H1 (cell line): ENCODE measurements at regions not wholly inside any gene's neighbourhood (a gene's known extent, or its start where the extent isn't known, plus 50 kb on each side); places are given as distances from the start of the nearest gene placed in this dataset.
A peak's percentile ranks its signal among the peaks of the same experiment; 100 is the strongest.

Source experiments
- CTCF ChIA-PET: fragments of 300-600 bp; sonication (Branson Sonifier 250); formaldehyde crosslinking; loops from one replicate; lab custom pipeline; 2021; ENCODE audit not compliant: partially characterized antibody; lab: Charles Lee
- POLR2A ChIA-PET: fragments of 300-600 bp; sonication (Branson Sonifier 250); formaldehyde crosslinking; loops from one replicate; lab custom pipeline; 2021; ENCODE audit warnings: inconsistent platforms; ENCODE audit not compliant: partially characterized antibody; lab: Charles Lee
- DNase-seq, 2 experiments: peaks; one replicate each; pipeline versions ENCODE4 v3.0.0 to v3.0.0-alpha.2; 2010 to 2022; ENCODE audit warnings: low spot score in 2 of 2, low read depth in 1 of 2, mixed read lengths in 1 of 2
- FAIRE-seq: peaks from 2 replicates; lab custom pipeline; 2011; peaks lifted over from hg19 to GRCh38; lab: Jason Lieb, UNC
- H2AFZ ChIP-seq: 2 replicates; pipeline ENCODE4 v1.8.1; 2012; ENCODE audit warnings: low read length, inconsistent platforms
- H2AK5ac ChIP-seq: 2 replicates; pipeline ENCODE4 v1.6.1; 2013; ENCODE audit warnings: low read depth, low read length
- H2BK120ac ChIP-seq: replicated peaks from 2 replicates; pipeline ENCODE3; 2013; ENCODE audit warnings: low read depth, low read length, inconsistent platforms
- H2BK12ac ChIP-seq: 2 replicates; pipeline ENCODE4 v1.6.1; 2013; ENCODE audit warnings: low read depth, low read length
- H2BK15ac ChIP-seq: 2 replicates; pipeline ENCODE4 v1.6.1; 2013; ENCODE audit warnings: low read length
- H2BK20ac ChIP-seq: 2 replicates; pipeline ENCODE4 v1.6.1; 2013; ENCODE audit warnings: low read length
- H2BK5ac ChIP-seq: 2 replicates; pipeline ENCODE4 v1.6.1; 2013; ENCODE audit warnings: low read depth, low read length
- H3K14ac ChIP-seq: 2 replicates; pipeline ENCODE4 v1.6.1; 2013; ENCODE audit warnings: inconsistent platforms; ENCODE audit not compliant: insufficient read length
- H3K18ac ChIP-seq: 2 replicates; pipeline ENCODE4 v1.6.1; 2013; ENCODE audit warnings: low read length; ENCODE audit errors: extremely low read depth
- H3K23ac ChIP-seq: 2 replicates; pipeline ENCODE4 v1.6.1; 2013; ENCODE audit warnings: inconsistent platforms; ENCODE audit not compliant: insufficient read length
- H3K23me2 ChIP-seq: 2 replicates; pipeline ENCODE4 v1.6.1; 2013; ENCODE audit warnings: low read depth, low read length
- H3K27ac ChIP-seq: 2 replicates; pipeline ENCODE4 v1.6.1; 2011; ENCODE audit warnings: low read depth, low read length, inconsistent platforms
- H3K27me3 ChIP-seq, 4 experiments: replicated peaks in 1 of 4; 1 replicate in 1 of 4; 2 replicates in 3 of 4; pipeline versions ENCODE4 v1.6.1 to v1.8.1; 2011 to 2013; ENCODE audit warnings: low read length in 3 of 4, mild to moderate bottlenecking in 3 of 4, inconsistent platforms in 2 of 4, mixed read lengths in 2 of 4, moderate library complexity in 1 of 4; ENCODE audit not compliant: control insufficient read depth in 3 of 4, insufficient read depth in 3 of 4; ENCODE audit errors: extremely low read depth in 1 of 4
- H3K36me3 ChIP-seq, 4 experiments: 2 replicates each; pipeline versions ENCODE4 v1.6.1 to v1.8.1; 2011 to 2013; ENCODE audit warnings: mild to moderate bottlenecking in 4 of 4, low read length in 3 of 4, moderate library complexity in 2 of 4, control low read depth in 1 of 4, inconsistent platforms in 1 of 4; ENCODE audit not compliant: insufficient read depth in 4 of 4, control insufficient read depth in 2 of 4
- H3K4ac ChIP-seq: replicated peaks from 2 replicates; pipeline ENCODE3; 2013; ENCODE audit warnings: low read length, low read depth, mixed read lengths, inconsistent platforms; ENCODE audit not compliant: insufficient read length
- H3K4me1 ChIP-seq, 4 experiments: replicated peaks in 1 of 4; 1 replicate in 1 of 4; 2 replicates in 3 of 4; pipeline versions ENCODE4 v1.6.1 to v1.8.1; 2011 to 2013; ENCODE audit warnings: low read length in 3 of 4, inconsistent platforms in 2 of 4, mixed read lengths in 1 of 4; ENCODE audit not compliant: insufficient read depth in 4 of 4, control insufficient read depth in 3 of 4
- H3K4me2 ChIP-seq, 2 experiments: 2 replicates each; pipeline versions ENCODE4 v1.6.1 to v1.8.1; 2011 to 2013; ENCODE audit warnings: low read depth in 2 of 2, low read length in 2 of 2, control low read depth in 1 of 2, inconsistent platforms in 1 of 2, mild to moderate bottlenecking in 1 of 2; ENCODE audit not compliant: insufficient read depth in 1 of 2
- H3K4me3 ChIP-seq, 4 experiments: fragments of 200-600, 300-600 bp in 1 of 4; sonication (generic), shearing (Covaris generic), sonication (Bioruptor Twin) in 1 of 4; 2 replicates each; pipeline versions ENCODE4 v1.5.1 to v1.8.1; 2011 to 2016; ENCODE audit warnings: low read length in 4 of 4, low read depth in 3 of 4, control low read depth in 2 of 4, inconsistent platforms in 2 of 4, mild to moderate bottlenecking in 2 of 4, mixed read lengths in 1 of 4, moderate library complexity in 1 of 4; ENCODE audit not compliant: insufficient read depth in 2 of 4; ENCODE audit errors: extremely low read depth in 1 of 4
- H3K56ac ChIP-seq: replicated peaks from 2 replicates; pipeline ENCODE3; 2013; ENCODE audit warnings: low read depth, mild to moderate bottlenecking, mixed read lengths, low read length, inconsistent platforms; ENCODE audit not compliant: insufficient read length
- H3K79me1 ChIP-seq: 2 replicates; pipeline ENCODE4 v1.6.1; 2013; ENCODE audit warnings: low read depth, low read length, control low read depth
- H3K79me2 ChIP-seq, 2 experiments: 2 replicates each; pipeline versions ENCODE4 v1.6.1 to v1.8.1; 2012 to 2013; ENCODE audit warnings: low read length in 2 of 2, mild to moderate bottlenecking in 2 of 2, inconsistent platforms in 1 of 2; ENCODE audit not compliant: insufficient read depth in 2 of 2, control insufficient read depth in 1 of 2
- H3K9ac ChIP-seq, 4 experiments: replicated peaks in 1 of 4; 1 replicate in 1 of 4; 2 replicates in 3 of 4; pipeline versions ENCODE4 v1.6.1 to v1.8.1; 2011 to 2013; ENCODE audit warnings: low read depth in 3 of 4, low read length in 3 of 4, control low read depth in 2 of 4, mild to moderate bottlenecking in 2 of 4, moderate library complexity in 2 of 4, inconsistent platforms in 1 of 4; ENCODE audit errors: extremely low read depth in 1 of 4
- H3K9me3 ChIP-seq, 2 experiments: 2 replicates each; pipeline versions ENCODE4 v1.6.1 to v1.8.1; 2012 to 2013; ENCODE audit warnings: mild to moderate bottlenecking in 2 of 2, moderate library complexity in 2 of 2, control low read depth in 1 of 2, inconsistent platforms in 1 of 2, low read depth in 1 of 2, low read length in 1 of 2, mixed read lengths in 1 of 2; ENCODE audit not compliant: insufficient read depth in 2 of 2
- H4K20me1 ChIP-seq, 2 experiments: replicated peaks in 1 of 2; 2 replicates each; pipeline versions ENCODE3 to v1.8.1; 2011 to 2013; ENCODE audit warnings: inconsistent platforms in 2 of 2, low read length in 2 of 2, mild to moderate bottlenecking in 1 of 2; ENCODE audit not compliant: insufficient read depth in 2 of 2, control insufficient read depth in 1 of 2
- H4K5ac ChIP-seq: 2 replicates; pipeline ENCODE4 v1.6.1; 2013; ENCODE audit warnings: low read length, low read depth, mixed read lengths, inconsistent platforms; ENCODE audit not compliant: insufficient read length
- H4K8ac ChIP-seq: 2 replicates; pipeline ENCODE4 v1.8.0; 2013; ENCODE audit warnings: mild to moderate bottlenecking, moderate library complexity, low read length, inconsistent platforms; ENCODE audit not compliant: insufficient read depth; ENCODE audit errors: extremely low read depth
- H4K91ac ChIP-seq: replicated peaks from 2 replicates; pipeline ENCODE3; 2013; ENCODE audit warnings: low read length, mixed read lengths, inconsistent platforms; ENCODE audit not compliant: insufficient read length
- SP1 ChIP-seq: IDR thresholded peaks from 2 replicates; pipeline ENCODE4 v1.6.1; 2011; ENCODE audit warnings: low read depth, low read length
- SRF ChIP-seq: IDR thresholded peaks from 2 replicates; pipeline ENCODE4 v1.6.1; 2011; ENCODE audit warnings: mild to moderate bottlenecking, low read depth, low read length, moderate library complexity
- WGBS, 2 experiments: shearing (Covaris generic) in 1 of 2; methylation state at CpG; one replicate each; pipeline versions ENCODE4 v1.1.6 to v1.1.7; 2013 to 2015; ENCODE audit warnings: low lambda C conversion rate in 2 of 2, mixed read lengths in 2 of 2, inconsistent platforms in 1 of 2, low coverage in 1 of 2, missing lambda C conversion rate in 1 of 2; ENCODE audit not compliant: insufficient replicate concordance in 2 of 2, insufficient coverage in 1 of 2, insufficient read length in 1 of 2; ENCODE audit errors: extremely low coverage in 1 of 2, missing lambda C conversion rate in 1 of 2; 5-methylcytosine and 5-hydroxymethylcytosine counted together

DNA sequence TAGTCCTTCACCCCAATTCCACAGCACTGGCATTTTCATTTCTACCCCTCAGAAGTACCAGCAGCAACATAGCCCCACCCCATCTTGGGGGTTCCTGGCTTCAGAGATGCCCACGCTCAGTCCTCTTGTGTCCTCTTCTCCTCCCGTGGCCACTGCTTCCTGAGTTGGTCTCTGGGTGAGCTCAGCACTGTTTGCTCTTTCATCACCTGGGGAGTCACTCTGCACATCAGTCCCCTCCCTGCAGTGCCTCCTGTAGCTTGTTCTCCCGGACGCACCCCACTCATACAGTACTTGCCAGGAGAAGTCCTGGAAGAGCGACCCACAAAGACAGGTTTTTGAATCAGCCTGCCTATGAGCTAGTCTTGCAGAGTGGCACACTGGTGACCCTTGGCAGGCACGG is 63.8 kb downstream of the GSC start:
- H3K79me2 ChIP-seq = no peaks in the 10 kb centered on the region
- POLR2A ChIA-PET = no interaction called here
- TF ChIP-seq SP1 = no peak
- no peak for TF ChIP-seq SRF

More for the DNA sequence above, 63.8 kb downstream of the GSC start:
- no peak overlapping the region for H4K91ac ChIP-seq
- WGBS, 2 experiments = 92% methylated on average over 6 of the region's 6 CpGs; no CpG with 5 or more reads in 1 of the 2 experiments
- no peak for DNase-seq
- no peak overlapping the region for H3K4ac ChIP-seq
- H2BK12ac ChIP-seq = peak overlapping the region; percentile 12; the same call in 1 of the 2 replicates
- no peak overlapping the region for H3K27ac ChIP-seq
- no peak overlapping the region; the same call in 1 of the 2 replicates for H2BK5ac ChIP-seq
- H4K20me1 ChIP-seq = no peaks in the 10 kb centered on the region
- no peak overlapping the region for H3K56ac ChIP-seq
- no peak overlapping the region for H2BK20ac ChIP-seq
- H4K8ac ChIP-seq = no peak overlapping the region
- CTCF ChIA-PET = interaction anchor here (0.8 to 3.0 kb wide), 8 partner anchors 9 to 722 kb away, joined by 3 to 23 read pairs (median 5); no protein-coding TSS in a partner anchor
- H3K36me3 ChIP-seq = no peaks in the 10 kb centered on the region
- no peak overlapping the region for H3K4me2 ChIP-seq
- H2BK120ac ChIP-seq = no peak overlapping the region
- no peaks in the 10 kb centered on the region for H3K9me3 ChIP-seq
- H3K4me1 ChIP-seq = no peaks in the 10 kb centered on the region
- 0 out of 2 replicates have a peak overlapping the region, but pooled peaks have one; percentile 28 for H2AK5ac ChIP-seq
- no peak overlapping the region for H3K14ac ChIP-seq
- no peak overlapping the region for H4K5ac ChIP-seq
- H3K18ac ChIP-seq = no peak overlapping the region
- no peak overlapping the region for H2AFZ ChIP-seq
- H2BK15ac ChIP-seq = no peak overlapping the region
- no peak for FAIRE-seq
- H3K79me1 ChIP-seq = no peaks in the 10 kb centered on the region
- H3K9ac ChIP-seq = no peak overlapping the region
- H3K27me3 ChIP-seq = no peaks in the 10 kb centered on the region
- H3K23me2 ChIP-seq = no peaks in the 10 kb centered on the region
- no peak overlapping the region for H3K23ac ChIP-seq
- no peak overlapping the region for H3K4me3 ChIP-seq
